WTC11 (cell line): ENCODE measurements at regions not wholly inside any gene's neighbourhood (a gene's known extent, or its start where the extent isn't known, plus 50 kb on each side); places are given as distances from the start of the nearest gene placed in this dataset.

Experiments used
- ATAC-seq: fragments of 200-7000 bp; cut with Tn5 transposase; 2 replicates; pipeline ENCODE4 v1.10.0; 2021; ENCODE audit warnings: mild to moderate bottlenecking, moderate library complexity
- CTCF ChIA-PET: fragments of 300-600 bp; sonication (Branson Sonifier 250); formaldehyde crosslinking; loops from one replicate; lab custom pipeline; 2021; ENCODE audit warnings: antibody characterized with exemption; lab: Charles Lee
- POLR2A ChIA-PET: fragments of 350-600 bp; sonication (Branson Sonifier 250); formaldehyde crosslinking; loops from one replicate; lab custom pipeline; 2021; ENCODE audit warnings: antibody characterized with exemption; lab: Charles Lee
- DNase-seq: peaks from one replicate; pipeline ENCODE4 v3.0.0; 2021; ENCODE audit warnings: low spot score
- H3K27ac Mint-ChIP-seq: 2 replicates; pipeline ENCODE4 v1.8.0; 2021; ENCODE audit warnings: mixed read lengths
- H3K27me3 Mint-ChIP-seq: 2 replicates; pipeline ENCODE4 v1.8.0; 2021; ENCODE audit warnings: low read depth, mild to moderate bottlenecking, moderate library complexity, mixed read lengths
- H3K36me3 Mint-ChIP-seq: 2 replicates; pipeline ENCODE4 v1.8.0; 2021; ENCODE audit warnings: mixed read lengths
- H3K4me1 Mint-ChIP-seq: 2 replicates; pipeline ENCODE4 v1.8.0; 2022; ENCODE audit warnings: mixed read lengths
- H3K4me3 Mint-ChIP-seq: 2 replicates; pipeline ENCODE4 v1.8.0; 2021; ENCODE audit warnings: mild to moderate bottlenecking, moderate library complexity, mixed read lengths
- H3K9me3 Mint-ChIP-seq: 2 replicates; pipeline ENCODE4 v1.8.0; 2021; ENCODE audit warnings: mixed read lengths
- CBFB ChIP-seq: sonication (generic); formaldehyde crosslinking; IDR thresholded peaks from 2 replicates; pipeline ENCODE4 v1.8.1; 2022; ENCODE audit warnings: mild to moderate bottlenecking, low read depth, missing genetic modification reagents
- CREM ChIP-seq: sonication (generic); formaldehyde crosslinking; IDR thresholded peaks from 2 replicates; pipeline ENCODE4 v1.8.1; 2022; ENCODE audit warnings: mild to moderate bottlenecking, missing genetic modification reagents, moderate library complexity
- ELF4 ChIP-seq: sonication (generic); formaldehyde crosslinking; IDR thresholded peaks from 2 replicates; pipeline ENCODE4 v1.8.1; 2022; ENCODE audit warnings: low read depth, mild to moderate bottlenecking, moderate library complexity, missing genetic modification reagents
- ESRRA ChIP-seq: sonication (generic); formaldehyde crosslinking; IDR thresholded peaks from 2 replicates; pipeline ENCODE4 v1.8.1; 2022; ENCODE audit warnings: mild to moderate bottlenecking, missing genetic modification reagents, borderline replicate concordance
- FOXJ3 ChIP-seq: sonication (generic); formaldehyde crosslinking; IDR thresholded peaks from 2 replicates; pipeline ENCODE4 v1.9.0; 2021; ENCODE audit warnings: missing genetic modification reagents, mild to moderate bottlenecking, borderline replicate concordance
- FOXK1 ChIP-seq: sonication (generic); formaldehyde crosslinking; IDR thresholded peaks from 2 replicates; pipeline ENCODE4 v1.8.0; 2022; ENCODE audit warnings: mild to moderate bottlenecking, moderate library complexity, missing genetic modification reagents
- GTF2I ChIP-seq: fragments of 250-450 bp; sonication (Bioruptor Pico); conservative IDR thresholded peaks from 2 replicates; pipeline ENCODE4 v1.4.0; 2021; ENCODE audit warnings: mild to moderate bottlenecking
- JUN ChIP-seq: sonication (generic); formaldehyde crosslinking; IDR thresholded peaks from 2 replicates; pipeline ENCODE4 v1.8.0; 2023; ENCODE audit warnings: mild to moderate bottlenecking, missing genetic modification reagents
- NFATC4 ChIP-seq: fragments of 250-450 bp; sonication (Bioruptor Pico); IDR thresholded peaks from 2 replicates; pipeline ENCODE4 v1.9.0; 2021; ENCODE audit warnings: mild to moderate bottlenecking
- NFYB ChIP-seq: sonication (generic); formaldehyde crosslinking; conservative IDR thresholded peaks from 2 replicates; pipeline ENCODE4 v1.8.0; 2022; ENCODE audit warnings: low read depth, missing genetic modification reagents
- NR2C2 ChIP-seq: sonication (generic); formaldehyde crosslinking; IDR thresholded peaks from 2 replicates; pipeline ENCODE4 v1.8.0; 2022; ENCODE audit warnings: mild to moderate bottlenecking, missing genetic modification reagents
- PRRX2 ChIP-seq: fragments of 250-450 bp; sonication (Bioruptor Pico); IDR thresholded peaks from 2 replicates; pipeline ENCODE4 v1.8.0; 2021; ENCODE audit warnings: mild to moderate bottlenecking
- SMAD3 ChIP-seq: sonication (generic); formaldehyde crosslinking; IDR thresholded peaks from 2 replicates; pipeline ENCODE4 v1.8.0; 2022; ENCODE audit warnings: missing genetic modification reagents, mild to moderate bottlenecking, borderline replicate concordance
- TEAD4 ChIP-seq: sonication (generic); formaldehyde crosslinking; IDR thresholded peaks from 2 replicates; pipeline ENCODE4 v1.8.0; 2022; ENCODE audit warnings: mild to moderate bottlenecking, missing genetic modification reagents
- ZNF263 ChIP-seq: sonication (generic); formaldehyde crosslinking; IDR thresholded peaks from 2 replicates; pipeline ENCODE4 v1.8.1; 2022; ENCODE audit warnings: low read depth, mild to moderate bottlenecking, moderate library complexity, missing genetic modification reagents
- TF ChIP-seq, protein P1 (sequence below): sonication (generic); formaldehyde crosslinking; IDR thresholded peaks from 2 replicates; pipeline ENCODE4 v1.8.0; 2023; ENCODE audit warnings: mild to moderate bottlenecking, missing genetic modification reagents
- TF ChIP-seq, protein P2 (sequence below): sonication (generic); formaldehyde crosslinking; IDR thresholded peaks from 2 replicates; pipeline ENCODE4 v1.8.1; 2022; ENCODE audit warnings: low read depth, mild to moderate bottlenecking, moderate library complexity, missing genetic modification reagents, borderline replicate concordance
- TF ChIP-seq, protein P3 (sequence below): sonication (generic); formaldehyde crosslinking; IDR thresholded peaks from 2 replicates; pipeline ENCODE4 v1.8.1; 2023; ENCODE audit warnings: mild to moderate bottlenecking, missing genetic modification reagents
- TF ChIP-seq, protein P4 (sequence below): sonication (generic); formaldehyde crosslinking; IDR thresholded peaks from 2 replicates; pipeline ENCODE4 v1.8.0; 2022; ENCODE audit warnings: mild to moderate bottlenecking, missing genetic modification reagents
- TF ChIP-seq, protein P5 (sequence below): sonication (generic); formaldehyde crosslinking; IDR thresholded peaks from 2 replicates; pipeline ENCODE4 v1.8.0; 2023; ENCODE audit warnings: missing genetic modification reagents, mild to moderate bottlenecking, borderline replicate concordance
- TF ChIP-seq, protein P6 (sequence below): sonication (generic); formaldehyde crosslinking; IDR thresholded peaks from 2 replicates; pipeline ENCODE4 v1.8.1; 2022; ENCODE audit warnings: mild to moderate bottlenecking, missing genetic modification reagents, moderate library complexity, borderline replicate concordance

DNA sequence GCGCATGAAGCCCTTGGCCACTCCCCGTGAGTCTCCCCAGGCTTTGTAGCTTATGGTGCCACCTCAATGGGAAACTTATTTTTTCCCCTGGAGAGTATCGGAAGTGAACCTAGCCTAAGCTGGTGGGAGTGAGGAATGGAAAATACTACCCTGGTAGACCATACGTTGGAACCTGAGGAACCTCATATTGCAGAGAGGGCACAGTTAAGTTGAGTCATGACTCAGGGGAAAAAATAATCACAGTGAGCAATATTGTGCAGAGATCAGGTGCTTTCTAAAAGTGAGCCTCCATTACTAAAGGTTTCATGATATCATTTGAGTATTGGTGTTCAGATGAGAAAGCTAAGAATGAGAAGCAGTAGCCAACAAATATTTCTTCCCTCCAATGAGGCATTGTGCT is 360.5 kb upstream of the NT5C1B start:
- TF ChIP-seq, protein P1, sequence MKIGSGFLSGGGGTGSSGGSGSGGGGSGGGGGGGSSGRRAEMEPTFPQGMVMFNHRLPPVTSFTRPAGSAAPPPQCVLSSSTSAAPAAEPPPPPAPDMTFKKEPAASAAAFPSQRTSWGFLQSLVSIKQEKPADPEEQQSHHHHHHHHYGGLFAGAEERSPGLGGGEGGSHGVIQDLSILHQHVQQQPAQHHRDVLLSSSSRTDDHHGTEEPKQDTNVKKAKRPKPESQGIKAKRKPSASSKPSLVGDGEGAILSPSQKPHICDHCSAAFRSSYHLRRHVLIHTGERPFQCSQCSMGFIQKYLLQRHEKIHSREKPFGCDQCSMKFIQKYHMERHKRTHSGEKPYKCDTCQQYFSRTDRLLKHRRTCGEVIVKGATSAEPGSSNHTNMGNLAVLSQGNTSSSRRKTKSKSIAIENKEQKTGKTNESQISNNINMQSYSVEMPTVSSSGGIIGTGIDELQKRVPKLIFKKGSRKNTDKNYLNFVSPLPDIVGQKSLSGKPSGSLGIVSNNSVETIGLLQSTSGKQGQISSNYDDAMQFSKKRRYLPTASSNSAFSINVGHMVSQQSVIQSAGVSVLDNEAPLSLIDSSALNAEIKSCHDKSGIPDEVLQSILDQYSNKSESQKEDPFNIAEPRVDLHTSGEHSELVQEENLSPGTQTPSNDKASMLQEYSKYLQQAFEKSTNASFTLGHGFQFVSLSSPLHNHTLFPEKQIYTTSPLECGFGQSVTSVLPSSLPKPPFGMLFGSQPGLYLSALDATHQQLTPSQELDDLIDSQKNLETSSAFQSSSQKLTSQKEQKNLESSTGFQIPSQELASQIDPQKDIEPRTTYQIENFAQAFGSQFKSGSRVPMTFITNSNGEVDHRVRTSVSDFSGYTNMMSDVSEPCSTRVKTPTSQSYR = no peak
- TF ChIP-seq, protein P2, sequence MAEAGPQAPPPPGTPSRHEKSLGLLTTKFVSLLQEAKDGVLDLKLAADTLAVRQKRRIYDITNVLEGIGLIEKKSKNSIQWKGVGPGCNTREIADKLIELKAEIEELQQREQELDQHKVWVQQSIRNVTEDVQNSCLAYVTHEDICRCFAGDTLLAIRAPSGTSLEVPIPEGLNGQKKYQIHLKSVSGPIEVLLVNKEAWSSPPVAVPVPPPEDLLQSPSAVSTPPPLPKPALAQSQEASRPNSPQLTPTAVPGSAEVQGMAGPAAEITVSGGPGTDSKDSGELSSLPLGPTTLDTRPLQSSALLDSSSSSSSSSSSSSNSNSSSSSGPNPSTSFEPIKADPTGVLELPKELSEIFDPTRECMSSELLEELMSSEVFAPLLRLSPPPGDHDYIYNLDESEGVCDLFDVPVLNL = no peak
- no peak for TF ChIP-seq ZNF263 (CRISPR knock-in tag)
- TF ChIP-seq NFYB (CRISPR knock-in tag) = no peak
- TF ChIP-seq PRRX2 (CRISPR knock-in tag) = no peak
- no peak for TF ChIP-seq NFATC4 (CRISPR knock-in tag)
- TF ChIP-seq, protein P3, sequence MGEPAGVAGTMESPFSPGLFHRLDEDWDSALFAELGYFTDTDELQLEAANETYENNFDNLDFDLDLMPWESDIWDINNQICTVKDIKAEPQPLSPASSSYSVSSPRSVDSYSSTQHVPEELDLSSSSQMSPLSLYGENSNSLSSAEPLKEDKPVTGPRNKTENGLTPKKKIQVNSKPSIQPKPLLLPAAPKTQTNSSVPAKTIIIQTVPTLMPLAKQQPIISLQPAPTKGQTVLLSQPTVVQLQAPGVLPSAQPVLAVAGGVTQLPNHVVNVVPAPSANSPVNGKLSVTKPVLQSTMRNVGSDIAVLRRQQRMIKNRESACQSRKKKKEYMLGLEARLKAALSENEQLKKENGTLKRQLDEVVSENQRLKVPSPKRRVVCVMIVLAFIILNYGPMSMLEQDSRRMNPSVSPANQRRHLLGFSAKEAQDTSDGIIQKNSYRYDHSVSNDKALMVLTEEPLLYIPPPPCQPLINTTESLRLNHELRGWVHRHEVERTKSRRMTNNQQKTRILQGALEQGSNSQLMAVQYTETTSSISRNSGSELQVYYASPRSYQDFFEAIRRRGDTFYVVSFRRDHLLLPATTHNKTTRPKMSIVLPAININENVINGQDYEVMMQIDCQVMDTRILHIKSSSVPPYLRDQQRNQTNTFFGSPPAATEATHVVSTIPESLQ = no peak
- TF ChIP-seq, protein P4, sequence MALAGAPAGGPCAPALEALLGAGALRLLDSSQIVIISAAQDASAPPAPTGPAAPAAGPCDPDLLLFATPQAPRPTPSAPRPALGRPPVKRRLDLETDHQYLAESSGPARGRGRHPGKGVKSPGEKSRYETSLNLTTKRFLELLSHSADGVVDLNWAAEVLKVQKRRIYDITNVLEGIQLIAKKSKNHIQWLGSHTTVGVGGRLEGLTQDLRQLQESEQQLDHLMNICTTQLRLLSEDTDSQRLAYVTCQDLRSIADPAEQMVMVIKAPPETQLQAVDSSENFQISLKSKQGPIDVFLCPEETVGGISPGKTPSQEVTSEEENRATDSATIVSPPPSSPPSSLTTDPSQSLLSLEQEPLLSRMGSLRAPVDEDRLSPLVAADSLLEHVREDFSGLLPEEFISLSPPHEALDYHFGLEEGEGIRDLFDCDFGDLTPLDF (CRISPR knock-in tag) = no peak
- no peak for TF ChIP-seq JUN (CRISPR knock-in tag)
- TF ChIP-seq, protein P5, sequence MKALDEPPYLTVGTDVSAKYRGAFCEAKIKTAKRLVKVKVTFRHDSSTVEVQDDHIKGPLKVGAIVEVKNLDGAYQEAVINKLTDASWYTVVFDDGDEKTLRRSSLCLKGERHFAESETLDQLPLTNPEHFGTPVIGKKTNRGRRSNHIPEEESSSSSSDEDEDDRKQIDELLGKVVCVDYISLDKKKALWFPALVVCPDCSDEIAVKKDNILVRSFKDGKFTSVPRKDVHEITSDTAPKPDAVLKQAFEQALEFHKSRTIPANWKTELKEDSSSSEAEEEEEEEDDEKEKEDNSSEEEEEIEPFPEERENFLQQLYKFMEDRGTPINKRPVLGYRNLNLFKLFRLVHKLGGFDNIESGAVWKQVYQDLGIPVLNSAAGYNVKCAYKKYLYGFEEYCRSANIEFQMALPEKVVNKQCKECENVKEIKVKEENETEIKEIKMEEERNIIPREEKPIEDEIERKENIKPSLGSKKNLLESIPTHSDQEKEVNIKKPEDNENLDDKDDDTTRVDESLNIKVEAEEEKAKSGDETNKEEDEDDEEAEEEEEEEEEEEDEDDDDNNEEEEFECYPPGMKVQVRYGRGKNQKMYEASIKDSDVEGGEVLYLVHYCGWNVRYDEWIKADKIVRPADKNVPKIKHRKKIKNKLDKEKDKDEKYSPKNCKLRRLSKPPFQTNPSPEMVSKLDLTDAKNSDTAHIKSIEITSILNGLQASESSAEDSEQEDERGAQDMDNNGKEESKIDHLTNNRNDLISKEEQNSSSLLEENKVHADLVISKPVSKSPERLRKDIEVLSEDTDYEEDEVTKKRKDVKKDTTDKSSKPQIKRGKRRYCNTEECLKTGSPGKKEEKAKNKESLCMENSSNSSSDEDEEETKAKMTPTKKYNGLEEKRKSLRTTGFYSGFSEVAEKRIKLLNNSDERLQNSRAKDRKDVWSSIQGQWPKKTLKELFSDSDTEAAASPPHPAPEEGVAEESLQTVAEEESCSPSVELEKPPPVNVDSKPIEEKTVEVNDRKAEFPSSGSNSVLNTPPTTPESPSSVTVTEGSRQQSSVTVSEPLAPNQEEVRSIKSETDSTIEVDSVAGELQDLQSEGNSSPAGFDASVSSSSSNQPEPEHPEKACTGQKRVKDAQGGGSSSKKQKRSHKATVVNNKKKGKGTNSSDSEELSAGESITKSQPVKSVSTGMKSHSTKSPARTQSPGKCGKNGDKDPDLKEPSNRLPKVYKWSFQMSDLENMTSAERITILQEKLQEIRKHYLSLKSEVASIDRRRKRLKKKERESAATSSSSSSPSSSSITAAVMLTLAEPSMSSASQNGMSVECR (CRISPR knock-in tag) = no peak
- no peak for TF ChIP-seq ESRRA (CRISPR knock-in tag)
- POLR2A ChIA-PET = interaction anchor here (1.3 kb wide), 1 partner anchor 25 kb away, joined by 6 read pairs; no protein-coding TSS in a partner anchor
- ATAC-seq (no peak), DNase-seq (no peak)
- CTCF ChIA-PET = no interaction called here
- Mint-ChIP-seq H3K27me3 (no peaks in the 10 kb centered on the region), H3K36me3 (no peaks in the 10 kb centered on the region), H3K4me1 (no peaks in the 10 kb centered on the region), H3K4me3 (no peak overlapping the region), H3K9me3 (peaks cover 3% of the 10 kb centered on the region; the same call in 1 of the 2 replicates), H3K27ac (no peak overlapping the region)

DNA sequence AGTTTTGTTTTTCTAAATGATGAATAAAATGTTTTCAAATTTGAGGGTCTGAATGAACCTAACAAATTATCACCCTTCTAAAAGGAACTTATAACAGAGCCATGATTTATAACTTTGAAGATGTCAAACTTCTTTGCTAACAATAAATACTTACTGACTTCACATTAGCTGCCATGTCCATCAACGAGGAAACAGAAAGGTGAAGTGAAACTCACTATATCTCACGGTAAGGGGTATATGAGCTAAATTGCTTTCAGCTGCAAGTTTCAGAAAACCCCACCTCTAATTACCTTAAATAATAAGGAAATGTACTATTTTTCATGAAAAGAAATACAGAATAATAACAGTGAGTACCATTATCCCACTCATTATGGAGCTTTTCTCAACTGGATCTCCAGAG is 350.8 kb upstream of the NT5C1B start:
- no peak for DNase-seq
- Mint-ChIP-seq H3K9me3 (no peaks in the 10 kb centered on the region), H3K27me3 (no peaks in the 10 kb centered on the region), H3K36me3 (no peaks in the 10 kb centered on the region), H3K4me3 (no peak overlapping the region), H3K4me1 (no peaks in the 10 kb centered on the region), H3K27ac (no peak overlapping the region)
- ChIA-PET POLR2A (no interaction called here), CTCF (no interaction called here)
- ATAC-seq = no peak
- TF ChIP-seq FOXK1 (no peak), CBFB (CRISPR knock-in tag) (no peak), ELF4 (no peak), CREM (no peak), TEAD4 (CRISPR knock-in tag) (no peak), NR2C2 (CRISPR knock-in tag) (no peak), FOXJ3 (CRISPR knock-in tag) (no peak), GTF2I (CRISPR knock-in tag) (no peak), SMAD3 (no peak)
- TF ChIP-seq, protein P6, sequence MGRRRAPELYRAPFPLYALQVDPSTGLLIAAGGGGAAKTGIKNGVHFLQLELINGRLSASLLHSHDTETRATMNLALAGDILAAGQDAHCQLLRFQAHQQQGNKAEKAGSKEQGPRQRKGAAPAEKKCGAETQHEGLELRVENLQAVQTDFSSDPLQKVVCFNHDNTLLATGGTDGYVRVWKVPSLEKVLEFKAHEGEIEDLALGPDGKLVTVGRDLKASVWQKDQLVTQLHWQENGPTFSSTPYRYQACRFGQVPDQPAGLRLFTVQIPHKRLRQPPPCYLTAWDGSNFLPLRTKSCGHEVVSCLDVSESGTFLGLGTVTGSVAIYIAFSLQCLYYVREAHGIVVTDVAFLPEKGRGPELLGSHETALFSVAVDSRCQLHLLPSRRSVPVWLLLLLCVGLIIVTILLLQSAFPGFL (CRISPR knock-in tag) = no peak
- TF ChIP-seq, protein P1 = no peak
